22Rv1 (cell line): ENCODE measurements at regions not wholly inside any gene's neighbourhood (a gene's known extent, or its start where the extent isn't known, plus 50 kb on each side); places are given as distances from the start of the nearest gene placed in this dataset.

Experiments
- H3K27ac ChIP-seq: fragments of 450-650 bp; 2 replicates; pipeline ENCODE4 v1.5.1; 2017
- ZFX ChIP-seq: fragments of 450-650 bp; IDR thresholded peaks from 2 replicates; pipeline ENCODE4 v1.6.1; 2017; ENCODE audit warnings: antibody characterized with exemption, borderline replicate concordance
- TF ChIP-seq, protein P1 (sequence below): fragments of 450-650 bp; IDR thresholded peaks from 2 replicates; pipeline ENCODE4 v1.5.1; 2017; ENCODE audit warnings: mild to moderate bottlenecking

GRCh38 chr11:128336203-128336602 lies 251.2 kb downstream of the ETS1 start:
- no peak overlapping the region for H3K27ac ChIP-seq

DNA sequence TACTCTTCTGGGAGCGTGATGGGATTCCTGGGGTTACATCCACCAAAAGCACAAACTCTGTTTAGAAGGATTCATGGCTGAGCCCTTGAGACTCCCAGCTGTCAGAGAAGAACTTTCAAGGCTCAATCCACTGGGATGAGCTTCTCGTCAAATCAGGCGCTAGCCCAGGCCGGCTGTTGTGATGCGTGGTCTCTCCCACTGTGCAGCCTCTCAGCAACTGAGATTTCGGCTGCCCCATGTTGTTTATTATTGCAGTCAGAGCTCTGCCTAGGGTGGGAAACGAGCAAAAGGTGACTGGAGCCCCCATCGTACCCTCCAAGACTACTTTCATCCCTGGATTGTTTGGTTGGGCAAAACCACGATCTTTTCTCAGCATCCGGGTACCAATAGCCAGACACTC lies 251.6 kb downstream of the ETS1 start:
- TF ChIP-seq ZFX = no peak
- TF ChIP-seq, protein P1, sequence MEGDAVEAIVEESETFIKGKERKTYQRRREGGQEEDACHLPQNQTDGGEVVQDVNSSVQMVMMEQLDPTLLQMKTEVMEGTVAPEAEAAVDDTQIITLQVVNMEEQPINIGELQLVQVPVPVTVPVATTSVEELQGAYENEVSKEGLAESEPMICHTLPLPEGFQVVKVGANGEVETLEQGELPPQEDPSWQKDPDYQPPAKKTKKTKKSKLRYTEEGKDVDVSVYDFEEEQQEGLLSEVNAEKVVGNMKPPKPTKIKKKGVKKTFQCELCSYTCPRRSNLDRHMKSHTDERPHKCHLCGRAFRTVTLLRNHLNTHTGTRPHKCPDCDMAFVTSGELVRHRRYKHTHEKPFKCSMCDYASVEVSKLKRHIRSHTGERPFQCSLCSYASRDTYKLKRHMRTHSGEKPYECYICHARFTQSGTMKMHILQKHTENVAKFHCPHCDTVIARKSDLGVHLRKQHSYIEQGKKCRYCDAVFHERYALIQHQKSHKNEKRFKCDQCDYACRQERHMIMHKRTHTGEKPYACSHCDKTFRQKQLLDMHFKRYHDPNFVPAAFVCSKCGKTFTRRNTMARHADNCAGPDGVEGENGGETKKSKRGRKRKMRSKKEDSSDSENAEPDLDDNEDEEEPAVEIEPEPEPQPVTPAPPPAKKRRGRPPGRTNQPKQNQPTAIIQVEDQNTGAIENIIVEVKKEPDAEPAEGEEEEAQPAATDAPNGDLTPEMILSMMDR = no peak
- H3K27ac ChIP-seq = no peak overlapping the region

More at GRCh38 chr11:128336203-128336602, 251.2 kb downstream of the ETS1 start:
- no peak for TF ChIP-seq ZFX
- TF ChIP-seq, protein P1 = no peak

DNA sequence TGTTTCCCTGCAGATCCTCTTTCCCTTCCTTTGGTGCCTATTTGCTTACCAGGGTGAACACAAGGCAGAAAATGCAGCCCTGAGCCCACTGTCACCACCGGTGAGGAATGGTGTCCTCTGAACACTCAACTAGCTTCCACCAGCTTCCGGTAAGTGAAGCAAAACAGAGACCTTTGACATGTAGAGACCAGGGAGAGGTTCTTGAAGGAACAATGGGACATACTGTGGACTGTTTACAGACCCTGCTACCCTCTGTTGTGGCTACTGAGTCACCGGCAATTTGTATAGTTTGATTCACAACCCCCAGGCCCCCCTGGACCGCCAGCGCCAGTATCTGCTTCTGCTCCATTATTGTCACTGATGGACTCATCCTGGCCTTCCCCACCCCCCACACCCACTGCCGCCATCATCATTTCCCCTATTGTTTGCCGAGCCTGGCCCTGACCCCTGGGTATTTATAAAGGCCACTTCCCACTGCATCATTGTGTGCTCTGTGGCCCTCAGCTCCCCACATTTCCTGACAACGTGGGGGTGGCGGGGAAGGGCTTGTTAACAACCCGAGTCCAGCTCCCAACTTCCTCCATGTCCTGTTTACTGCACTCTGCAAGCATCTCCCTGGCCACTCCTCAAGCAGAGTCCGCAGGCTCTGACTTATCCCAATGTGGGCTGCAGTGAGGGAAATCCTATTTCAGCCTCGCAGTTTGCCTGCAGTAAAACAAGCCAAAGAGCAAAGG lies 252.9 kb downstream of the ETS1 start:
- no peak for TF ChIP-seq ZFX
- TF ChIP-seq, protein P1 = no peak
- no peak overlapping the region for H3K27ac ChIP-seq

DNA sequence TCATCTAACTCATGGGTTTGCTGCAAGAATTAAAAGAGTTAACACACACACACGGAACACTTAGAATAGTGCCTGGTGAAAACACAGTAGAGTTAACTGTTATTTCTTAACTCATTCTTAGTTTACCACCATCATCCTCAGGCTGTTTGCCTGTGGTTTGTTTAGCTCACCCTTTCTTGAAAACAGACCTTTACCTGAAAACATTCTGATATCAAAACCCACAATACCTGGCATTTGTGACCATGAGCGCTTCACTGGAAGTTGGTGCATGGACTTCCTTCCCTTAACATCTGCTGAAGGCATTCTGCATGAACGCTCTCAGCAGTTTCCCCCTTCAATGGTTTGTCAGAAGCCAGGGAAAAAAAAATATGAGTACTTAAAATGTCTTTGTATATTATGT lies 256.0 kb downstream of the ETS1 start:
- TF ChIP-seq ZFX = no peak
- TF ChIP-seq, protein P1 = no peak
- no peak overlapping the region for H3K27ac ChIP-seq

DNA sequence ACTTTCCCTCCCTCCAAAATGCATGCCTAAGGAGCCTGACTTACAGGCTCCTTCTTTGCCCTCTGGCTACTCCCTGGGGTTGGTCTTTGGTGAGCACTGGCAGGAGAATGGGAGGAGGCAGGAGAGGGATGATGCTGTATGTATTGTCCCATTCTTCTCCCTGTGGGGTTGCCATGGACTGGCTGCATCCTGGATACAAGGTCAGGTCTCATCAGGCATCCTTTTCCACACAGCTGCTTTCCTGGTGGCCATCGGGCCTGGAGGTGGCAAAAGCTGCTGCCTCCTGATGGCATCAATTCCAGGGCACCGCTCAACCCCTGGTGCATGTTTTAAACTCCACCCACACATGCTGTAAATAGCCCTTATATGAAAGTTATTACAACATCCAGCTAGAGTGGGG lies 257.2 kb downstream of the ETS1 start:
- H3K27ac ChIP-seq = no peak overlapping the region
- TF ChIP-seq, protein P1 = no peak
- TF ChIP-seq ZFX = no peak

GRCh38 chr11:128328955-128329551 lies 258.3 kb downstream of the ETS1 start:
- no peak overlapping the region for H3K27ac ChIP-seq
- no peak for TF ChIP-seq ZFX
- TF ChIP-seq, protein P1 = no peak

DNA sequence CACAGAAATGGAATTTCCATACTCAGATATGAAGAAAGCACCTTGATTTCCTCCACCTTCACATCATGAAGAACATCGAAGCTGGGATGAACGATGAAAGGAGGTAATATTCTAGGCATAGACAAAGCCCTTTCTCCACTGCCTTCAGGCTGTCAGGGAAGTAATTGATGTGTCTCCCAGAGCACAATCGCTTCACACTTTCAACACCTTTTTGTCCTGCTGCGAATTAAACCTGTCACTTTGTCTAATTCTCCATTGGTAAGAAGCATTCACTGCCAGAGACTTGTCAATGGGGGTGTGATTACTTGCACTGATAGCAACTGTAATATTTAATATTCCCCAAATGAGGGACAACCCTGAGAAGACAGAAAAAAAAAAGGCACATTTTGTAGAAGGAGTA lies 260.1 kb downstream of the ETS1 start:
- no peak overlapping the region for H3K27ac ChIP-seq
- TF ChIP-seq, protein P1 = no peak
- TF ChIP-seq ZFX = no peak
